ENCODE measurements at regions not wholly inside any gene's neighbourhood (a gene's known extent, or its start where the extent isn't known, plus 50 kb on each side); places are given as distances from the start of the nearest gene placed in this dataset.

- no peak for DNase-seq (ENCODE audit: extremely low spot score)
- TF ChIP-seq FOXK2 (IDR thresholded peaks at IDR 0.05) (no peak), PKNOX1 (IDR thresholded peaks at IDR 0.05) (no peak), HDGF (IDR thresholded peaks at IDR 0.05; ENCODE audit: borderline replicate concordance) (no peak), SUZ12 (IDR thresholded peaks at IDR 0.05) (no peak), ARNT (IDR thresholded peaks at IDR 0.05) (no peak), ELF4 (IDR thresholded peaks at IDR 0.05) (no peak), TARDBP (IDR thresholded peaks at IDR 0.05) (no peak), L3MBTL2 (conservative IDR thresholded peaks at IDR 0.05) (no peak), BHLHE40 (IDR thresholded peaks at IDR 0.05; ENCODE audit: borderline replicate concordance) (no peak), NFRKB (IDR thresholded peaks at IDR 0.05) (no peak), SP1 (IDR thresholded peaks at IDR 0.05) (no peak), FOXA1 (IDR thresholded peaks at IDR 0.05) (no peak), LEF1 (IDR thresholded peaks at IDR 0.05; ENCODE audit: borderline replicate concordance) (no peak), CTBP1 (IDR thresholded peaks at IDR 0.05; ENCODE audit: borderline replicate concordance) (no peak), ZNF384 (IDR thresholded peaks at IDR 0.05) (no peak), FOXM1 (IDR thresholded peaks at IDR 0.05; ENCODE audit: borderline replicate concordance) (no peak)
Measured at GRCh38 chr2:156164091-156164720, 168.3 kb downstream of the NR4A2 start.

GRCh38 chr2:156158808-156159207, 173.7 kb downstream of the NR4A2 start:
- no peak for DNase-seq (ENCODE audit: extremely low spot score)
- ChIA-PET CTCF (no interaction called here), POLR2A (no interaction called here)
- TF ChIP-seq PKNOX1 (IDR thresholded peaks at IDR 0.05) (no peak), SUZ12 (IDR thresholded peaks at IDR 0.05) (no peak), ELF4 (IDR thresholded peaks at IDR 0.05) (no peak), ZNF384 (IDR thresholded peaks at IDR 0.05) (no peak), HDGF (IDR thresholded peaks at IDR 0.05; ENCODE audit: borderline replicate concordance) (no peak), FOXK2 (IDR thresholded peaks at IDR 0.05) (no peak), CTBP1 (IDR thresholded peaks at IDR 0.05; ENCODE audit: borderline replicate concordance) (no peak), LEF1 (IDR thresholded peaks at IDR 0.05; ENCODE audit: borderline replicate concordance) (no peak), FOXM1 (IDR thresholded peaks at IDR 0.05; ENCODE audit: borderline replicate concordance) (no peak), NFRKB (IDR thresholded peaks at IDR 0.05) (no peak), BHLHE40 (IDR thresholded peaks at IDR 0.05; ENCODE audit: borderline replicate concordance) (no peak), SP1 (IDR thresholded peaks at IDR 0.05) (no peak), TARDBP (IDR thresholded peaks at IDR 0.05) (no peak), L3MBTL2 (conservative IDR thresholded peaks at IDR 0.05) (no peak), FOXA1 (IDR thresholded peaks at IDR 0.05) (no peak), ARNT (IDR thresholded peaks at IDR 0.05) (no peak)

More at GRCh38 chr2:156164091-156164720, 168.3 kb downstream of the NR4A2 start:
- ChIA-PET POLR2A (no interaction called here), CTCF (no interaction called here)

GRCh38 chr2:156157670-156158069, 174.9 kb downstream of the NR4A2 start:
- ChIA-PET POLR2A (no interaction called here), CTCF (no interaction called here)
- no peak for DNase-seq (ENCODE audit: extremely low spot score)
- TF ChIP-seq NFRKB (IDR thresholded peaks at IDR 0.05): no peak
- TF ChIP-seq SUZ12 (IDR thresholded peaks at IDR 0.05): no peak
- TF ChIP-seq LEF1 (IDR thresholded peaks at IDR 0.05; ENCODE audit: borderline replicate concordance): no peak
- TF ChIP-seq ZNF384 (IDR thresholded peaks at IDR 0.05): no peak
- no peak for TF ChIP-seq L3MBTL2 (conservative IDR thresholded peaks at IDR 0.05)
- TF ChIP-seq FOXA1 (IDR thresholded peaks at IDR 0.05): no peak
- TF ChIP-seq HDGF (IDR thresholded peaks at IDR 0.05; ENCODE audit: borderline replicate concordance): no peak
- no peak for TF ChIP-seq PKNOX1 (IDR thresholded peaks at IDR 0.05)
- no peak for TF ChIP-seq SP1 (IDR thresholded peaks at IDR 0.05)
- no peak for TF ChIP-seq FOXM1 (IDR thresholded peaks at IDR 0.05; ENCODE audit: borderline replicate concordance)

- ChIA-PET POLR2A (no interaction called here), CTCF (interaction anchor here (0.6 kb wide), 1 partner anchor 475 kb away, joined by 3 read pairs; no protein-coding TSS in a partner anchor)
- TF ChIP-seq TARDBP (IDR thresholded peaks at IDR 0.05): no peak
- TF ChIP-seq FOXA1 (IDR thresholded peaks at IDR 0.05): no peak
- TF ChIP-seq BHLHE40 (IDR thresholded peaks at IDR 0.05; ENCODE audit: borderline replicate concordance): no peak
- TF ChIP-seq ARNT (IDR thresholded peaks at IDR 0.05): no peak
- TF ChIP-seq NFRKB (IDR thresholded peaks at IDR 0.05): no peak
- TF ChIP-seq CTBP1 (IDR thresholded peaks at IDR 0.05; ENCODE audit: borderline replicate concordance): no peak
- TF ChIP-seq FOXK2 (IDR thresholded peaks at IDR 0.05): no peak
- TF ChIP-seq HDGF (IDR thresholded peaks at IDR 0.05; ENCODE audit: borderline replicate concordance): no peak
- no peak for TF ChIP-seq ELF4 (IDR thresholded peaks at IDR 0.05)
- TF ChIP-seq LEF1 (IDR thresholded peaks at IDR 0.05; ENCODE audit: borderline replicate concordance): no peak
- TF ChIP-seq L3MBTL2 (conservative IDR thresholded peaks at IDR 0.05): no peak
- no peak for TF ChIP-seq ZNF384 (IDR thresholded peaks at IDR 0.05)
- TF ChIP-seq SP1 (IDR thresholded peaks at IDR 0.05): no peak
- TF ChIP-seq PKNOX1 (IDR thresholded peaks at IDR 0.05): no peak
- no peak for TF ChIP-seq FOXM1 (IDR thresholded peaks at IDR 0.05; ENCODE audit: borderline replicate concordance)
- no peak for TF ChIP-seq SUZ12 (IDR thresholded peaks at IDR 0.05)
- DNase-seq (ENCODE audit: extremely low spot score): no peak
Measured at GRCh38 chr2:156156580-156156979, 175.9 kb downstream of the NR4A2 start.

GRCh38 chr2:156155319-156155718, 177.2 kb downstream of the NR4A2 start:
- no peak for DNase-seq (ENCODE audit: extremely low spot score)
- ChIA-PET POLR2A (no interaction called here), CTCF (no interaction called here)
- TF ChIP-seq ZNF384 (IDR thresholded peaks at IDR 0.05): no peak
- TF ChIP-seq LEF1 (IDR thresholded peaks at IDR 0.05; ENCODE audit: borderline replicate concordance): no peak
- TF ChIP-seq NFRKB (IDR thresholded peaks at IDR 0.05): no peak
- no peak for TF ChIP-seq CTBP1 (IDR thresholded peaks at IDR 0.05; ENCODE audit: borderline replicate concordance)
- no peak for TF ChIP-seq BHLHE40 (IDR thresholded peaks at IDR 0.05; ENCODE audit: borderline replicate concordance)
- no peak for TF ChIP-seq ELF4 (IDR thresholded peaks at IDR 0.05)
- TF ChIP-seq HDGF (IDR thresholded peaks at IDR 0.05; ENCODE audit: borderline replicate concordance): no peak
